Prostate gland (tissue), 2 donors: ENCODE measurements at regions not wholly inside any gene's neighbourhood (a gene's known extent, or its start where the extent isn't known, plus 50 kb on each side); places are given as distances from the start of the nearest gene placed in this dataset.

ENCODE experiments used
- DNase-seq: peaks from one replicate; pipeline ENCODE4 v3.0.0-alpha.2; 2019; ENCODE audit warnings: low spot score
- H3K27ac ChIP-seq, 2 donors: fragments of 200-600 bp; sonication (generic); 2 replicates each; pipeline ENCODE4 v1.5.1; 2017 to 2019
- H3K27me3 ChIP-seq: fragments of 200-600 bp; sonication (generic); replicated peaks from 2 replicates; pipeline ENCODE4 v1.5.1; 2019; ENCODE audit not compliant: insufficient read depth
- H3K36me3 ChIP-seq, 2 donors: fragments of 200-600 bp; sonication (generic); 1 replicate in 1 of 2; 2 replicates in 1 of 2; pipeline versions ENCODE4 v1.5.1 to v1.8.1; 2017 to 2019
- H3K4me1 ChIP-seq: fragments of 200-600 bp; sonication (generic); replicated peaks from 2 replicates; pipeline ENCODE4 v1.5.1; 2019
- H3K4me3 ChIP-seq, 2 donors: fragments of 200-600 bp; sonication (generic); 2 replicates each; pipeline ENCODE4 v1.5.1; 2017 to 2019
- H3K9me3 ChIP-seq: fragments of 200-600 bp; sonication (generic); 2 replicates; pipeline ENCODE4 v1.5.1; 2017
- POLR2A ChIP-seq: fragments of 450-650 bp; IDR thresholded peaks from one replicate; pipeline ENCODE4 v1.6.1; 2016; ENCODE audit warnings: antibody characterized with exemption, mild to moderate bottlenecking
- POLR2AphosphoS5 ChIP-seq: sonication (generic); formaldehyde crosslinking; IDR thresholded peaks from one replicate; pipeline ENCODE4 v1.6.1; 2017; ENCODE audit warnings: antibody characterized with exemption
- WGBS: methylation state at CpG from one replicate; pipeline ENCODE4 v1.1.5; 2018; 5-methylcytosine and 5-hydroxymethylcytosine counted together
- intact Hi-C: fragments of 100-400 bp; cut with DNase I; formaldehyde crosslinking; loops from one replicate; pipeline ENCODE4 v1.14.2; 2022
- TF ChIP-seq, protein P1 (sequence below), 4 experiments: fragments of 200-600 bp in 2 of 4; fragments of 450-650 bp in 2 of 4; sonication (generic) in 2 of 4; IDR thresholded peaks; 1 replicate in 3 of 4; 2 replicates in 1 of 4; pipeline ENCODE4 v1.5.1; 2016 to 2019; ENCODE audit warnings: antibody characterized with exemption in 4 of 4, mild to moderate bottlenecking in 2 of 4, moderate library complexity in 2 of 4

DNA sequence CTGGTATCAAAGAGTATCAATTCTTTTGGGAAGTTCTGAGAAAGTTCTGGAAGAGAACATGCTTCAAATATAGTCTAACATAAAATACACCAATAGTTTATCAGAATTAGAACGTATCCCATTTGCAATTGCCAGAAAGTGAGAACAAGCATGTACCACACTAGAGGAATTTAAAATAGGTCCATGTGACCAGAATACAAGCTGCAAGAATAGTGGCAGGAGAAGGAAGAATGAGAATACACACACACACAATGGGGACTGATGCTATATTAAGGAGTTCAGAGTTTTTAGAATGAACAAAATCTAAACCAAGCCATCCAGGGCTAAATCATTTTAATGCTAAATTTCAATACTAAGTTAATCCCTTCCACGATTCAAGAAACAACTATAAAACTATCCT is 99.1 kb upstream of the TMEM168 start:
- H3K27ac ChIP-seq: no peak overlapping the region
- no peak for DNase-seq
- H3K27me3 ChIP-seq: no peaks in the 10 kb centered on the region
- intact Hi-C loops: no loop called here
- H3K9me3 ChIP-seq: no peaks in the 10 kb centered on the region
- no peaks in the 10 kb centered on the region for H3K4me1 ChIP-seq
- no peaks in the 10 kb centered on the region for H3K36me3 ChIP-seq
- TF ChIP-seq, protein P1, sequence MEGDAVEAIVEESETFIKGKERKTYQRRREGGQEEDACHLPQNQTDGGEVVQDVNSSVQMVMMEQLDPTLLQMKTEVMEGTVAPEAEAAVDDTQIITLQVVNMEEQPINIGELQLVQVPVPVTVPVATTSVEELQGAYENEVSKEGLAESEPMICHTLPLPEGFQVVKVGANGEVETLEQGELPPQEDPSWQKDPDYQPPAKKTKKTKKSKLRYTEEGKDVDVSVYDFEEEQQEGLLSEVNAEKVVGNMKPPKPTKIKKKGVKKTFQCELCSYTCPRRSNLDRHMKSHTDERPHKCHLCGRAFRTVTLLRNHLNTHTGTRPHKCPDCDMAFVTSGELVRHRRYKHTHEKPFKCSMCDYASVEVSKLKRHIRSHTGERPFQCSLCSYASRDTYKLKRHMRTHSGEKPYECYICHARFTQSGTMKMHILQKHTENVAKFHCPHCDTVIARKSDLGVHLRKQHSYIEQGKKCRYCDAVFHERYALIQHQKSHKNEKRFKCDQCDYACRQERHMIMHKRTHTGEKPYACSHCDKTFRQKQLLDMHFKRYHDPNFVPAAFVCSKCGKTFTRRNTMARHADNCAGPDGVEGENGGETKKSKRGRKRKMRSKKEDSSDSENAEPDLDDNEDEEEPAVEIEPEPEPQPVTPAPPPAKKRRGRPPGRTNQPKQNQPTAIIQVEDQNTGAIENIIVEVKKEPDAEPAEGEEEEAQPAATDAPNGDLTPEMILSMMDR (IDR thresholded peaks at IDR 0.05): no peak
- TF ChIP-seq POLR2AphosphoS5 (no peak), POLR2A (no peak)
- WGBS: 58% methylated on average over 2 of the region's 2 CpGs
- H3K4me3 ChIP-seq: no peak overlapping the region

DNA sequence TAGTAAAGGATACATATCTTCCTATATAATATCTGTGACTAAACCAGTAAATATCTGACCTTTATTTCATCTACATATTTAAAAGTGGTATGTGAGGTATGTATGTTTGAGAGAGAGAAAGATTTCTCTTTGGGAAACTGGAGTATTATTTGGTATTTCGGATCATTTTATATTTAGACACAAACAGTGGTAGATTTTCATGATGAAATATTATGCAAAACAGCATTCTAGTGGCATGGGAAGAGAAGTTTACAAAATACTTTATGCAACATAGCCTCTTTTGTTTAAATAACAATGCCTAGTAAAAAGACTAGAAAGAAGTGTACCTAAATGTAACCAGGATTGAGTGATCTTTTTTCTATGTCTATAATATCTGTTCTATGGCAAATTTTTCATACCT is 98.6 kb upstream of the TMEM168 start:
- 88% methylated on average over 1 of the region's 1 CpG for WGBS
- no peak for TF ChIP-seq POLR2AphosphoS5
- TF ChIP-seq, protein P1 (IDR thresholded peaks at IDR 0.05): no peak
- TF ChIP-seq POLR2A: no peak
- no peak overlapping the region for H3K4me3 ChIP-seq
- H3K27me3 ChIP-seq: no peaks in the 10 kb centered on the region
- no peak overlapping the region for H3K27ac ChIP-seq
- no peaks in the 10 kb centered on the region for H3K4me1 ChIP-seq
- no peaks in the 10 kb centered on the region for H3K9me3 ChIP-seq
- H3K36me3 ChIP-seq: no peaks in the 10 kb centered on the region
- intact Hi-C loops: no loop called here
- DNase-seq: no peak

DNA sequence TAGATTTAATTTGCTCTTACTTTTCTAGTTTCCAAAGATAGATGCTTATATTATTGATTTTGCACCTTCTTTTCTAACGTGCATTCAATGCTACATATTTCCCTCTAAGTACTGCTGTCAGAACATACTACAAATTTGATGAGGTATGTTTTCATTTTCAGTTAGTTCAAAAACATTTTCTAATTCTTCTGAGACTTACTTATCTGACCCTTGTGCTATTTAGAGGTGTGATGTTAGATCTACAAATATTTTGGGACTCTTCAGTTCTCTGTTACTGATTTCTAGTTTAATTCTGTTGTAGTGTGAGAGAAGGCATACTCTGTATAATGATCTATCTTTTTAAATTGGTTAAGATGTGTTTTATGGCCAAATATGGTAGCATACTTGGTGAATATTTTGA is 97.8 kb upstream of the TMEM168 start:
- intact Hi-C loops: no loop called here
- TF ChIP-seq, protein P1 (IDR thresholded peaks at IDR 0.05): no peak
- TF ChIP-seq POLR2A: no peak
- no peak for TF ChIP-seq POLR2AphosphoS5

DNA sequence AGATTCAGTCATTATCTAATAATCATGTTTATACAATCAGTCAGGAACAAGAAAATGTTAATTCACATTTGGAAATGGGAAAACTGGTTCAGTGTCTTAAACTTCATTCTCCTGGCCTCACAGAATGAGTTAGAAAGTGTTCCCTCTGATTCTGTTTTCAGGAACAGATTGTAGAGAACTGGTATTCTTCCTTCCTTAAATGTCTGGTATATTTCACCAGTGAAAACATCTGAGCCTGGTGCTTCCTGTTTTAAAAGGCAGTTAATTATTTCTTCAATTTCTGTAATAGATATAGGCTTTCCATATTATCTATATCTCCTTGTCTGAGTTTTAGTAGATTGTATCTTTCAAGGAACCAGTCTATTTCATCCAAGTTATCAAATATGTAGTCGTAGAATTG is 97.1 kb upstream of the TMEM168 start:
- no peaks in the 10 kb centered on the region for H3K27me3 ChIP-seq
- no peak for DNase-seq
- H3K4me1 ChIP-seq: no peaks in the 10 kb centered on the region
- TF ChIP-seq POLR2A (no peak), POLR2AphosphoS5 (no peak)
- TF ChIP-seq, protein P1 (IDR thresholded peaks at IDR 0.05): no peak
- no peak overlapping the region for H3K4me3 ChIP-seq
- H3K27ac ChIP-seq: no peak overlapping the region
- H3K9me3 ChIP-seq: no peaks in the 10 kb centered on the region
- intact Hi-C loops: no loop called here
- 93% methylated on average over 1 of the region's 1 CpG for WGBS
- H3K36me3 ChIP-seq: no peaks in the 10 kb centered on the region

More for the DNA sequence above, 97.8 kb upstream of the TMEM168 start:
- H3K4me3 ChIP-seq: no peak overlapping the region
- no peaks in the 10 kb centered on the region for H3K36me3 ChIP-seq
- 86% methylated on average over 1 of the region's 1 CpG for WGBS
- H3K27ac ChIP-seq: no peak overlapping the region
- no peak for DNase-seq
- H3K27me3 ChIP-seq: no peaks in the 10 kb centered on the region
- no peaks in the 10 kb centered on the region for H3K9me3 ChIP-seq
- no peaks in the 10 kb centered on the region for H3K4me1 ChIP-seq

DNA sequence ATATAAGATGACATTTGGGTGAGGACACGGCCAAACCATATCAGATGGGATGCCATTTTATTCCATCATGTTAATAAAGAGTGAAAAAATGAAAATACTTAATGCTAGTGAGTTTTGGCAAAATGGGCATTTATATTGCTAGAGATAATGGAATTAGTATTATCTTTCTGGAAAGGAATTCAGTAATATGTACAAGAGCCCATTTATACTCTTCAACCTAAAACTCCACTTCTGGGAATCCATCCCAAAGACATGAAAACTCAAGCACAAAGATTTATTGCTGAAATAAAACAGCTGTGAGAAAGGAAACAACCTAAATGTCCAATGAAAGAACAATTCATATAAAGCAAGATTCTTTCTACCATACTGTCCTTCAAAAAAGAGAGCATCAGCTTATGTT is 96.0 kb upstream of the TMEM168 start:
- Histone ChIP-seq H3K36me3 (no peaks in the 10 kb centered on the region), H3K9me3 (no peaks in the 10 kb centered on the region), H3K27me3 (no peaks in the 10 kb centered on the region), H3K27ac (no peak overlapping the region), H3K4me1 (no peaks in the 10 kb centered on the region), H3K4me3 (no peak overlapping the region)
- intact Hi-C loops: no loop called here
- no peak for DNase-seq
- TF ChIP-seq POLR2A (no peak), POLR2AphosphoS5 (no peak)
- TF ChIP-seq, protein P1 (IDR thresholded peaks at IDR 0.05): no peak
- 73% methylated on average over 1 of the region's 1 CpG for WGBS
